Fibroblast of villous mesenchyme (primary cell): ENCODE measurements at regions not wholly inside any gene's neighbourhood (a gene's known extent, or its start where the extent isn't known, plus 50 kb on each side); places are given as distances from the start of the nearest gene placed in this dataset.

ENCODE experiments used
- DNase-seq: peaks from one replicate; pipeline ENCODE4 v3.0.0-alpha.2; 2010; ENCODE audit warnings: low read depth
- H3K4me3 ChIP-seq: 2 replicates; pipeline ENCODE4 v1.5.1; 2011; ENCODE audit warnings: low read depth, mild to moderate bottlenecking, low read length
- CTCF ChIP-seq: IDR thresholded peaks from 2 replicates; pipeline ENCODE4 v1.5.1; 2012; ENCODE audit warnings: low read depth, mild to moderate bottlenecking, low read length; ENCODE audit not compliant: insufficient read depth

GRCh38 chr21:16796776-16797175 is 716.1 kb upstream of the CXADR start:
- TF ChIP-seq CTCF, result no peak
- no peak overlapping the region for H3K4me3 ChIP-seq
- DNase-seq, result no peak

DNA sequence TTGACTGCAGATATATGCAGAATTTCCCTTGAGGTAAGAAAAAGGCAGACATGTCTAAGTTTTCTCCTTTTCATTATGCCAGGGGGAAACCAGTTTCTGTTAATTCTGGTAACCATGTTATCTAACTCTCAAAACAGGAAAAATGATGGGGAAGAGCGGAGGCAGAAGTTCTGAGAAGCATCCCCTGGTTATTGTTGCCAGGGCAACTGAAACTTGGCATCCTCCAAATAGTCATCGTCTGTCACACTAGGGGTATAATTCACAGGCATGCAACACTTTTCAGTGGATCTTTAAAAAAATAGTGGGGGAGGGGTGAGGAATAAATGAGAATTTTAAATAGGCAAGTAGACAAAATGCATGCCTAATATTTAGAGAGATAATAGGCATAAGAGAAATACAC is 715.3 kb upstream of the CXADR start:
- no peak for DNase-seq
- no peak for TF ChIP-seq CTCF
- H3K4me3 ChIP-seq, result no peak overlapping the region

DNA sequence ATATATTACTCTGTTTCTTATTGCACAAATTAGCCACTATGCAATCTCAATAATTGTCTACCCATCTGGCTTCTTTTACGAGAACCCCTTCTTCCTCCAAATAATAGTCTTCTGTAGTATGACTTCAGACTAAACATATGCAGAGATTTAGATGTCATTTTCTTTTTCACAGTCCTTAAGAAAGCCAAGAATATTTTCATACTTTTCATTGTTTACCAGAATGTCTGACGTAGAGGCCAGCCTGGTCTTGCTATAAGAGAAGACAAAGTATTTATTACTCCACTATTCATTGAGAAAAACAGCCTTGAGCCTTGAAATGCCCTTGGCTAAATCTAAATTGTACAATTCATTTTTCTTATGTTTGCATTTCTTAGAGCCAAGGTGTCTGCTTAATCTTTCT is 714.9 kb upstream of the CXADR start:
- no peak for TF ChIP-seq CTCF
- peak; percentile 71 for DNase-seq
- no peak overlapping the region for H3K4me3 ChIP-seq

GRCh38 chr21:16800536-16801275 is 712.1 kb upstream of the CXADR start:
- no peak for TF ChIP-seq CTCF

DNA sequence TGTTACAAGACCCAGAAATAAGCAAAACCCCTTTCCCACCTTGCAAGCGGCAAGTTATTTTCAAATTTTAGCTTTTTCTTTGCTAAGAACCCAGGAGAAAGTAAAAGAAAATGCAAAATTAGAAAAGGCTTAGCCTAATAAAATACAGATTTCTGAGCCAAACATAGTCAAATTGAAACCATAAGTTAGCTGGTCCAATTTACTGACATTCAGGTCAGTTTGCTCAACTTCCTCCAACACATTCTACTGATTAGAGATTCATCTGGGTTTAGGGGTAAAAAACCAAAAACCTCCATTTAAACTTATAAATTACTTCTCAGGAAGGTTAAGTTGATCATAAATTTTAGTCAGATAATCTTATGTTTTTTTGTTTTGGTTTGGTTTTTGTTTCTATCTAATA is 701.8 kb upstream of the CXADR start:
- DNase-seq, result no peak
- H3K4me3 ChIP-seq, result no peak overlapping the region
- TF ChIP-seq CTCF, result no peak

More at GRCh38 chr21:16800536-16801275, 712.1 kb upstream of the CXADR start:
- DNase-seq, result no peak
- no peak overlapping the region for H3K4me3 ChIP-seq

DNA sequence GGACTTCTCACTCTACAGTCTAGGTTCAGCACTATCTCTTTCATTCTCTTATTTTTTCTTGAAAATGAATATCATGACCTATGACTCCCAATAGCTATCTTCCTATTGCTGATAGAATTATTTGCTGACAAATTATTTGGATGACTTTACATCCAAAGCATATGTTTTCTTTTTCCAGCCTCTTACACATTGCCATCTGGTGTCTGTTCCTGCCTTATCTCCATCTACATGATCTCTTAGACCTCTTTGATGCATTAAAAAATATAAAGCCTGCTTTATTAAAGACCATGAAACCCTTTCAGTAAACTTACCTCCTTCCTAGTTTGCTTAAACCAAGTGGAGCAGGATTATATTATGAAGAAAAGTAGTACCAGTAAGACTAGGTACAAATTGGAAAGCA is 700.9 kb upstream of the CXADR start:
- DNase-seq, result no peak
- H3K4me3 ChIP-seq, result no peak overlapping the region
- TF ChIP-seq CTCF, result no peak

- no peak for TF ChIP-seq CTCF
Observed at GRCh38 chr21:16815243-16815642, 697.6 kb upstream of the CXADR start.

More at GRCh38 chr21:16815243-16815642, 697.6 kb upstream of the CXADR start:
- peak; percentile 6 for DNase-seq
- H3K4me3 ChIP-seq, result no peak overlapping the region
